H1 (cell line): ENCODE measurements at regions not wholly inside any gene's neighbourhood (a gene's known extent, or its start where the extent isn't known, plus 50 kb on each side); places are given as distances from the start of the nearest gene placed in this dataset.

Experiments used
- BACH1 ChIP-seq: IDR thresholded peaks from 2 replicates; pipeline ENCODE4 v1.6.1; 2012; ENCODE audit warnings: low read length, improper control_type of control experiment
- BCL11A ChIP-seq, 2 experiments: IDR thresholded peaks; one replicate each; pipeline ENCODE4 v1.6.1; 2011; ENCODE audit warnings: low read depth in 2 of 2, low read length in 2 of 2, mild to moderate bottlenecking in 2 of 2
- CTCF ChIP-seq, 3 experiments: IDR thresholded peaks; 1 replicate in 2 of 3; 2 replicates in 1 of 3; pipeline versions ENCODE4 v1.5.1 to v1.6.1; 2011; ENCODE audit warnings: low read length in 3 of 3, mild to moderate bottlenecking in 3 of 3, inconsistent platforms in 2 of 3, low read depth in 1 of 3, moderate library complexity in 1 of 3; ENCODE audit not compliant: insufficient read depth in 1 of 3; ENCODE audit errors: control extremely low read depth in 1 of 3
- NANOG ChIP-seq: IDR thresholded peaks from 2 replicates; pipeline ENCODE4 v1.6.1; 2011; ENCODE audit warnings: low read length, low read depth, mild to moderate bottlenecking, inconsistent platforms; ENCODE audit not compliant: insufficient read depth, poor library complexity, severe bottlenecking
- SIN3A ChIP-seq, 2 experiments: IDR thresholded peaks in 1 of 2; conservative IDR thresholded peaks in 1 of 2; 2 replicates each; pipeline ENCODE4 v1.6.1; 2011 to 2012; ENCODE audit warnings: low read length in 2 of 2, improper control_type of control experiment in 1 of 2, low read depth in 1 of 2, mild to moderate bottlenecking in 1 of 2
- SP4 ChIP-seq: IDR thresholded peaks from 2 replicates; pipeline ENCODE4 v1.6.1; 2012; ENCODE audit warnings: low read length, inconsistent platforms
- TCF12 ChIP-seq: IDR thresholded peaks from 2 replicates; pipeline ENCODE4 v1.6.1; 2011; ENCODE audit warnings: low read depth, mild to moderate bottlenecking, low read length
- TF ChIP-seq, protein P1 (sequence below): fragments of 300-600 bp; sonication (generic); IDR thresholded peaks from 2 replicates; pipeline ENCODE4 v1.7.1; 2012; ENCODE audit warnings: low read length, moderate library complexity, mild to moderate bottlenecking, inconsistent platforms; ENCODE audit not compliant: insufficient replicate concordance

- TF ChIP-seq, protein P1, sequence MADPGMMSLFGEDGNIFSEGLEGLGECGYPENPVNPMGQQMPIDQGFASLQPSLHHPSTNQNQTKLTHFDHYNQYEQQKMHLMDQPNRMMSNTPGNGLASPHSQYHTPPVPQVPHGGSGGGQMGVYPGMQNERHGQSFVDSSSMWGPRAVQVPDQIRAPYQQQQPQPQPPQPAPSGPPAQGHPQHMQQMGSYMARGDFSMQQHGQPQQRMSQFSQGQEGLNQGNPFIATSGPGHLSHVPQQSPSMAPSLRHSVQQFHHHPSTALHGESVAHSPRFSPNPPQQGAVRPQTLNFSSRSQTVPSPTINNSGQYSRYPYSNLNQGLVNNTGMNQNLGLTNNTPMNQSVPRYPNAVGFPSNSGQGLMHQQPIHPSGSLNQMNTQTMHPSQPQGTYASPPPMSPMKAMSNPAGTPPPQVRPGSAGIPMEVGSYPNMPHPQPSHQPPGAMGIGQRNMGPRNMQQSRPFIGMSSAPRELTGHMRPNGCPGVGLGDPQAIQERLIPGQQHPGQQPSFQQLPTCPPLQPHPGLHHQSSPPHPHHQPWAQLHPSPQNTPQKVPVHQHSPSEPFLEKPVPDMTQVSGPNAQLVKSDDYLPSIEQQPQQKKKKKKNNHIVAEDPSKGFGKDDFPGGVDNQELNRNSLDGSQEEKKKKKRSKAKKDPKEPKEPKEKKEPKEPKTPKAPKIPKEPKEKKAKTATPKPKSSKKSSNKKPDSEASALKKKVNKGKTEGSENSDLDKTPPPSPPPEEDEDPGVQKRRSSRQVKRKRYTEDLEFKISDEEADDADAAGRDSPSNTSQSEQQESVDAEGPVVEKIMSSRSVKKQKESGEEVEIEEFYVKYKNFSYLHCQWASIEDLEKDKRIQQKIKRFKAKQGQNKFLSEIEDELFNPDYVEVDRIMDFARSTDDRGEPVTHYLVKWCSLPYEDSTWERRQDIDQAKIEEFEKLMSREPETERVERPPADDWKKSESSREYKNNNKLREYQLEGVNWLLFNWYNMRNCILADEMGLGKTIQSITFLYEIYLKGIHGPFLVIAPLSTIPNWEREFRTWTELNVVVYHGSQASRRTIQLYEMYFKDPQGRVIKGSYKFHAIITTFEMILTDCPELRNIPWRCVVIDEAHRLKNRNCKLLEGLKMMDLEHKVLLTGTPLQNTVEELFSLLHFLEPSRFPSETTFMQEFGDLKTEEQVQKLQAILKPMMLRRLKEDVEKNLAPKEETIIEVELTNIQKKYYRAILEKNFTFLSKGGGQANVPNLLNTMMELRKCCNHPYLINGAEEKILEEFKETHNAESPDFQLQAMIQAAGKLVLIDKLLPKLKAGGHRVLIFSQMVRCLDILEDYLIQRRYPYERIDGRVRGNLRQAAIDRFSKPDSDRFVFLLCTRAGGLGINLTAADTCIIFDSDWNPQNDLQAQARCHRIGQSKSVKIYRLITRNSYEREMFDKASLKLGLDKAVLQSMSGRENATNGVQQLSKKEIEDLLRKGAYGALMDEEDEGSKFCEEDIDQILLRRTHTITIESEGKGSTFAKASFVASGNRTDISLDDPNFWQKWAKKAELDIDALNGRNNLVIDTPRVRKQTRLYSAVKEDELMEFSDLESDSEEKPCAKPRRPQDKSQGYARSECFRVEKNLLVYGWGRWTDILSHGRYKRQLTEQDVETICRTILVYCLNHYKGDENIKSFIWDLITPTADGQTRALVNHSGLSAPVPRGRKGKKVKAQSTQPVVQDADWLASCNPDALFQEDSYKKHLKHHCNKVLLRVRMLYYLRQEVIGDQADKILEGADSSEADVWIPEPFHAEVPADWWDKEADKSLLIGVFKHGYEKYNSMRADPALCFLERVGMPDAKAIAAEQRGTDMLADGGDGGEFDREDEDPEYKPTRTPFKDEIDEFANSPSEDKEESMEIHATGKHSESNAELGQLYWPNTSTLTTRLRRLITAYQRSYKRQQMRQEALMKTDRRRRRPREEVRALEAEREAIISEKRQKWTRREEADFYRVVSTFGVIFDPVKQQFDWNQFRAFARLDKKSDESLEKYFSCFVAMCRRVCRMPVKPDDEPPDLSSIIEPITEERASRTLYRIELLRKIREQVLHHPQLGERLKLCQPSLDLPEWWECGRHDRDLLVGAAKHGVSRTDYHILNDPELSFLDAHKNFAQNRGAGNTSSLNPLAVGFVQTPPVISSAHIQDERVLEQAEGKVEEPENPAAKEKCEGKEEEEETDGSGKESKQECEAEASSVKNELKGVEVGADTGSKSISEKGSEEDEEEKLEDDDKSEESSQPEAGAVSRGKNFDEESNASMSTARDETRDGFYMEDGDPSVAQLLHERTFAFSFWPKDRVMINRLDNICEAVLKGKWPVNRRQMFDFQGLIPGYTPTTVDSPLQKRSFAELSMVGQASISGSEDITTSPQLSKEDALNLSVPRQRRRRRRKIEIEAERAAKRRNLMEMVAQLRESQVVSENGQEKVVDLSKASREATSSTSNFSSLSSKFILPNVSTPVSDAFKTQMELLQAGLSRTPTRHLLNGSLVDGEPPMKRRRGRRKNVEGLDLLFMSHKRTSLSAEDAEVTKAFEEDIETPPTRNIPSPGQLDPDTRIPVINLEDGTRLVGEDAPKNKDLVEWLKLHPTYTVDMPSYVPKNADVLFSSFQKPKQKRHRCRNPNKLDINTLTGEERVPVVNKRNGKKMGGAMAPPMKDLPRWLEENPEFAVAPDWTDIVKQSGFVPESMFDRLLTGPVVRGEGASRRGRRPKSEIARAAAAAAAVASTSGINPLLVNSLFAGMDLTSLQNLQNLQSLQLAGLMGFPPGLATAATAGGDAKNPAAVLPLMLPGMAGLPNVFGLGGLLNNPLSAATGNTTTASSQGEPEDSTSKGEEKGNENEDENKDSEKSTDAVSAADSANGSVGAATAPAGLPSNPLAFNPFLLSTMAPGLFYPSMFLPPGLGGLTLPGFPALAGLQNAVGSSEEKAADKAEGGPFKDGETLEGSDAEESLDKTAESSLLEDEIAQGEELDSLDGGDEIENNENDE, result no peak
- no peak for TF ChIP-seq BCL11A (IDR thresholded peaks at IDR 0.05; ENCODE audit: low read depth in 2 of 2, low read length in 2 of 2)
- TF ChIP-seq BACH1, result no peak
- no peak for TF ChIP-seq SP4
- no peak for TF ChIP-seq SIN3A (conservative IDR thresholded peaks at IDR 0.05 in 1 of 2, IDR thresholded peaks at IDR 0.05 in 1 of 2; ENCODE audit: low read depth in 1 of 2, low read length in 2 of 2)
- TF ChIP-seq CTCF (IDR thresholded peaks at IDR 0.05; ENCODE audit: control extremely low read depth in 1 of 3, insufficient read depth in 1 of 3, low read depth in 1 of 3, low read length in 3 of 3), result no peak
- TF ChIP-seq NANOG, result no peak
- no peak for TF ChIP-seq TCF12
These were observed 58.1 kb upstream of the RBFOX2 start (continued) for GRCh38 chr22:36086629-36087254.
